ENCODE measurements at regions not wholly inside any gene's neighbourhood (a gene's known extent, or its start where the extent isn't known, plus 50 kb on each side); places are given as distances from the start of the nearest gene placed in this dataset.

DNA sequence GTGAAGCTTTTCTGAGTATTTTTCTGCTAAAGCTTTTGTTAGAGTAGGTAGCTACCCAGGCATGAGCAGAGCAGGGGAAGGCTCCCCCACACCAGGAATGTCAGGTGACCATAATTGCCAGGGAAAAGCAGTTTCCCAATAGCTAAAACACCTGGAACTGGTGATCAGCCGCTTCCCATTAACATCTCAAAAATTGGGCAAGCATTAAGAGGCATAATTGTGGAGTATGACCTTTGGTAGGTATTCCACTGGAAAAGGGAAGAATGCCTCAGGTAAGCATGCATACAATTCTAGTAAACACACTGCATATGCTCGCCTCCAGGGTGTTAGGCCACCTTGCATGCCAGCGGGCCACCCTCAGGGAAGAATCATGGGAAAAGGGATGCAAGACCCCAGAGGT, 84.5 kb downstream of the CCR1 start:
- no peaks in the 10 kb centered on the region for H4K20me1 ChIP-seq (ENCODE audit: control insufficient read depth, insufficient read depth, insufficient read length)
- H3K9ac ChIP-seq (ENCODE audit: extremely low read depth, insufficient read length, low read length): no peak overlapping the region
- H2BK5ac ChIP-seq (ENCODE audit: insufficient read length, low read length): no peak overlapping the region
- H3K79me2 ChIP-seq (ENCODE audit: insufficient read depth, low read length): no peaks in the 10 kb centered on the region
- H2AFZ ChIP-seq (ENCODE audit: low read length): no peak overlapping the region
- H2BK120ac ChIP-seq (ENCODE audit: low read depth, low read length, poor library complexity, severe bottlenecking): no peak overlapping the region
- no peak overlapping the region for H3K4me2 ChIP-seq (ENCODE audit: insufficient read depth, insufficient read length, low read length)
- no peak for DNase-seq
- H3K4ac ChIP-seq (ENCODE audit: low read depth, low read length): no peak overlapping the region
- no peak overlapping the region for H2BK12ac ChIP-seq (ENCODE audit: insufficient read length, low read depth, low read length)
- TF ChIP-seq, protein P1, sequence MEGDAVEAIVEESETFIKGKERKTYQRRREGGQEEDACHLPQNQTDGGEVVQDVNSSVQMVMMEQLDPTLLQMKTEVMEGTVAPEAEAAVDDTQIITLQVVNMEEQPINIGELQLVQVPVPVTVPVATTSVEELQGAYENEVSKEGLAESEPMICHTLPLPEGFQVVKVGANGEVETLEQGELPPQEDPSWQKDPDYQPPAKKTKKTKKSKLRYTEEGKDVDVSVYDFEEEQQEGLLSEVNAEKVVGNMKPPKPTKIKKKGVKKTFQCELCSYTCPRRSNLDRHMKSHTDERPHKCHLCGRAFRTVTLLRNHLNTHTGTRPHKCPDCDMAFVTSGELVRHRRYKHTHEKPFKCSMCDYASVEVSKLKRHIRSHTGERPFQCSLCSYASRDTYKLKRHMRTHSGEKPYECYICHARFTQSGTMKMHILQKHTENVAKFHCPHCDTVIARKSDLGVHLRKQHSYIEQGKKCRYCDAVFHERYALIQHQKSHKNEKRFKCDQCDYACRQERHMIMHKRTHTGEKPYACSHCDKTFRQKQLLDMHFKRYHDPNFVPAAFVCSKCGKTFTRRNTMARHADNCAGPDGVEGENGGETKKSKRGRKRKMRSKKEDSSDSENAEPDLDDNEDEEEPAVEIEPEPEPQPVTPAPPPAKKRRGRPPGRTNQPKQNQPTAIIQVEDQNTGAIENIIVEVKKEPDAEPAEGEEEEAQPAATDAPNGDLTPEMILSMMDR (conservative IDR thresholded peaks at IDR 0.05): no peak
- no peak overlapping the region for H4K5ac ChIP-seq (ENCODE audit: insufficient read length, low read depth, low read length)
- H3K36me3 Mint-ChIP-seq (ENCODE audit: insufficient read depth in 1 of 3, low read depth in 3 of 3): no peaks in the 10 kb centered on the region
- no peak overlapping the region for H4K91ac ChIP-seq (ENCODE audit: insufficient read length, low read depth, low read length)
- no peak overlapping the region for H3K23ac ChIP-seq (ENCODE audit: insufficient read length, low read depth, low read length)
- H3K79me1 ChIP-seq (ENCODE audit: insufficient read depth, low read depth, low read length, poor library complexity, severe bottlenecking): no peaks in the 10 kb centered on the region
- H3K4me3 Mint-ChIP-seq: no peak overlapping the region
- H3K4me1 ChIP-seq (ENCODE audit: insufficient read depth, low read length): no peaks in the 10 kb centered on the region; the same call in 1 of the 2 replicates
- no peaks in the 10 kb centered on the region for H3K27me3 ChIP-seq (ENCODE audit: insufficient read depth, low read length)
- H2AK5ac ChIP-seq (ENCODE audit: insufficient read length, low read length): no peak overlapping the region
- H3K14ac ChIP-seq (ENCODE audit: insufficient read depth, low read length): no peak overlapping the region
- H3K27me3 Mint-ChIP-seq (ENCODE audit: low read depth): peaks cover 9% of the 10 kb centered on the region
- H2BK15ac ChIP-seq (ENCODE audit: low read depth, low read length): no peak overlapping the region
- H3K27ac ChIP-seq (ENCODE audit: insufficient read length, low read depth, low read length): no peak overlapping the region
- H3K9me3 Mint-ChIP-seq: no peaks in the 10 kb centered on the region
- H3K9me3 ChIP-seq (ENCODE audit: control insufficient read depth, low read depth, low read length): no peaks in the 10 kb centered on the region
- whole genome bisulfite sequencing (ENCODE audit: extremely low coverage, insufficient read length, low lambda C conversion rate): no CpG with 5 or more reads among the region's 3 CpGs
- no peak overlapping the region for H3K56ac ChIP-seq (ENCODE audit: insufficient read length, low read depth, low read length)
- no peak overlapping the region for H4K8ac ChIP-seq (replicated peaks; ENCODE audit: insufficient read length, low read depth, low read length)
- peaks cover 5 to 6% of the 10 kb centered on the region in 2 experiments; a peak in 3 of 4 replicates for H3K4me1 Mint-ChIP-seq
- H3K27ac Mint-ChIP-seq: no peak overlapping the region
- no peak overlapping the region for H3T11ph ChIP-seq (ENCODE audit: low read length)
- no peak overlapping the region for H2BK20ac ChIP-seq (ENCODE audit: low read depth, low read length, poor library complexity, severe bottlenecking)
- H3K18ac ChIP-seq (ENCODE audit: insufficient read length, low read depth, low read length): no peak overlapping the region
- no peaks in the 10 kb centered on the region for H3K23me2 ChIP-seq (ENCODE audit: insufficient read length, low read depth, low read length, poor library complexity, severe bottlenecking)

Measured in H9 (cell line).